ENCODE measurements at regions not wholly inside any gene's neighbourhood (a gene's known extent, or its start where the extent isn't known, plus 50 kb on each side); places are given as distances from the start of the nearest gene placed in this dataset.

DNA sequence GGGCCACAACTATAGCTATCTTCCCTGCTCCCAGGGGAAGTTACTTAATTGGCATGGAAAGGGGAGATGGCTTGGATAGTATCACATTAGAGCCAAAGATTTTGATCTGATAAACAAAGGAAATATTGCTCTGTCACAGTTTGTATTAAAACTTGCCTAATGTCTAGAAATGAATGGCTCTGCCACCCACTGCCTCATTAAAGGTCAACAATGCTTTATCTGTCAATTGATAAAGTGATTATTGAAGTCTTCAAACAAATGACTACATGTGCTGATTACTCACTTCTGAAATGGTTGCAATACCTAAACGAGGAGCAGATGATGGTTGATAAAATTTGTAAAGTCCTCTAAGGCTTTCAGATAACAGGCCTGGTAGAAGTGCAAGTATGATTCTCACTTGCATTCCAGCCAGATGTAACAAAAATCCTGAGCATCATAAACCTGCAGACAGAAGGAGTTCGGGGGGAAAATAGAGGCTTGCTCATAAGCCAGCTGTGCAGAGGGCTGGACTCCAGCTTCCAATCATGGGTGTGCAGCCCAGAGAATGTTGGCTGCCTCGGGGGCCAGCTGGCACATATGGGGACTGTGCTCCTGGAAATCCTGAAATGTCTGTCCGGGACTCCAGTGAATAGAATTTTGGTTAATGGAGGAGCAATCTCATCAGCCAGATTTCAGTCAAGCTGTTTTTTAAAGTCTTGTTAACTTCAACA, 200.5 kb upstream of the SLC27A6 start:
- Histone ChIP-seq H3K4me1 (no peaks in the 10 kb centered on the region), H3K27me3 (no peaks in the 10 kb centered on the region), H3K36me3 (no peaks in the 10 kb centered on the region), H3K4me3 (no peak overlapping the region), H3K9me3 (no peaks in the 10 kb centered on the region), H3K27ac (no peak overlapping the region)
- no peak for DNase-seq
- ATAC-seq (ENCODE audit: low FRiP score in 2 of 2): no peak
- no peak for TF ChIP-seq POLR2A (IDR thresholded peaks at IDR 0.05)
- TF ChIP-seq POLR2AphosphoS5 (IDR thresholded peaks at IDR 0.05): no peak
- TF ChIP-seq EP300 (IDR thresholded peaks at IDR 0.05): no peak
- TF ChIP-seq, protein P1, sequence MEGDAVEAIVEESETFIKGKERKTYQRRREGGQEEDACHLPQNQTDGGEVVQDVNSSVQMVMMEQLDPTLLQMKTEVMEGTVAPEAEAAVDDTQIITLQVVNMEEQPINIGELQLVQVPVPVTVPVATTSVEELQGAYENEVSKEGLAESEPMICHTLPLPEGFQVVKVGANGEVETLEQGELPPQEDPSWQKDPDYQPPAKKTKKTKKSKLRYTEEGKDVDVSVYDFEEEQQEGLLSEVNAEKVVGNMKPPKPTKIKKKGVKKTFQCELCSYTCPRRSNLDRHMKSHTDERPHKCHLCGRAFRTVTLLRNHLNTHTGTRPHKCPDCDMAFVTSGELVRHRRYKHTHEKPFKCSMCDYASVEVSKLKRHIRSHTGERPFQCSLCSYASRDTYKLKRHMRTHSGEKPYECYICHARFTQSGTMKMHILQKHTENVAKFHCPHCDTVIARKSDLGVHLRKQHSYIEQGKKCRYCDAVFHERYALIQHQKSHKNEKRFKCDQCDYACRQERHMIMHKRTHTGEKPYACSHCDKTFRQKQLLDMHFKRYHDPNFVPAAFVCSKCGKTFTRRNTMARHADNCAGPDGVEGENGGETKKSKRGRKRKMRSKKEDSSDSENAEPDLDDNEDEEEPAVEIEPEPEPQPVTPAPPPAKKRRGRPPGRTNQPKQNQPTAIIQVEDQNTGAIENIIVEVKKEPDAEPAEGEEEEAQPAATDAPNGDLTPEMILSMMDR (IDR thresholded peaks at IDR 0.05): no peak
- 60 to 63% methylated on average over 4 of the region's 4 CpGs for WGBS, 2 donors

GRCh38 chr5:128765448-128766061, 199.7 kb upstream of the SLC27A6 start:
- WGBS, 2 donors: 89 to 93% methylated on average over 3 of the region's 3 CpGs
- ATAC-seq (ENCODE audit: low FRiP score in 2 of 2): no peak
- Histone ChIP-seq H3K9me3 (no peaks in the 10 kb centered on the region), H3K27me3 (no peaks in the 10 kb centered on the region), H3K27ac (no peak overlapping the region), H3K4me3 (no peak overlapping the region), H3K36me3 (no peaks in the 10 kb centered on the region), H3K4me1 (no peaks in the 10 kb centered on the region)
- DNase-seq: no peak
- TF ChIP-seq EP300 (IDR thresholded peaks at IDR 0.05) (no peak), POLR2AphosphoS5 (IDR thresholded peaks at IDR 0.05) (no peak), POLR2A (IDR thresholded peaks at IDR 0.05) (no peak)
- TF ChIP-seq, protein P1 (IDR thresholded peaks at IDR 0.05): no peak

DNA sequence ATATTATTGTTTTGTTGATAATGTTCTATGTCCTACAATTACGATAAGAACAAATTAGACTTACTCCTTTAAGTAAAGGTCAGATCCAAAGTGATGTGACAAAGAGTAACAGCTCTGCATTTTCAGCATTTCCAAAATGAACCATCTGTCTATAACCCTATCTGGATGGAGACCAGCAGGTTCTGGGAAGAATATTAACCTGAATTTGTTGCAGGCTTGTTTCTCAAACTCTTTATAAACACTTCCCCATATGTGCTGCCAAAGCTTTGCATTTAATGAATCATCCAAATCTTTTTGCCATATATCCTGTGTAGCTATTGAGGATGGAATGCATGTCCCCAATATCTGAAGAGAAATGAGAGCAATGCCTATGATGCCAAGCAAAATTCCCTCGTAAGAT, 198.9 kb upstream of the SLC27A6 start:
- H3K27me3 ChIP-seq: no peaks in the 10 kb centered on the region
- no peaks in the 10 kb centered on the region for H3K4me1 ChIP-seq
- no peak for ATAC-seq (ENCODE audit: low FRiP score in 2 of 2)
- DNase-seq: no peak
- TF ChIP-seq, protein P1 (IDR thresholded peaks at IDR 0.05): no peak
- TF ChIP-seq POLR2AphosphoS5 (IDR thresholded peaks at IDR 0.05) (no peak), EP300 (IDR thresholded peaks at IDR 0.05) (no peak), POLR2A (IDR thresholded peaks at IDR 0.05) (no peak)
- WGBS, 2 donors: 87 to 93% methylated on average over 2 of the region's 2 CpGs
- H3K27ac ChIP-seq: no peak overlapping the region
- H3K36me3 ChIP-seq: no peaks in the 10 kb centered on the region
- H3K4me3 ChIP-seq: no peak overlapping the region
- no peaks in the 10 kb centered on the region for H3K9me3 ChIP-seq

GRCh38 chr5:128770907-128771306, 194.4 kb upstream of the SLC27A6 start:
- WGBS, 2 donors: 48% methylated on average over 2 of the region's 2 CpGs

More at GRCh38 chr5:128770907-128771306, 194.4 kb upstream of the SLC27A6 start:
- no peak for DNase-seq
- Histone ChIP-seq H3K36me3 (no peaks in the 10 kb centered on the region), H3K9me3 (no peaks in the 10 kb centered on the region), H3K27ac (no peak overlapping the region), H3K27me3 (no peaks in the 10 kb centered on the region), H3K4me1 (no peaks in the 10 kb centered on the region), H3K4me3 (no peak overlapping the region)
- no peak for ATAC-seq (ENCODE audit: low FRiP score in 2 of 2)
- TF ChIP-seq EP300 (IDR thresholded peaks at IDR 0.05) (no peak), POLR2AphosphoS5 (IDR thresholded peaks at IDR 0.05) (no peak), POLR2A (IDR thresholded peaks at IDR 0.05) (no peak)
- TF ChIP-seq, protein P1 (IDR thresholded peaks at IDR 0.05): no peak
